ENCODE measurements at regions not wholly inside any gene's neighbourhood (a gene's known extent, or its start where the extent isn't known, plus 50 kb on each side); places are given as distances from the start of the nearest gene placed in this dataset.

- Histone ChIP-seq H3K36me3 (ENCODE audit: control insufficient read depth in 2 of 3, insufficient read depth in 3 of 3, low read length in 3 of 3) (no peaks in the 10 kb centered on the region), H3K4me3 (ENCODE audit: low read length in 3 of 3) (no peak overlapping the region), H3K4me1 (ENCODE audit: control insufficient read depth in 2 of 3, insufficient read depth in 2 of 3, low read depth in 1 of 3, low read length in 3 of 3) (no peaks in the 10 kb centered on the region), H3K9ac (ENCODE audit: low read length in 3 of 3) (no peak overlapping the region), H3K9me3 (ENCODE audit: control insufficient read depth in 2 of 3, insufficient read depth in 1 of 3, low read length in 3 of 3) (no peaks in the 10 kb centered on the region), H3K27ac (ENCODE audit: low read depth in 2 of 2, low read length in 2 of 2) (no peak overlapping the region), H3K27me3 (ENCODE audit: control insufficient read depth, insufficient read depth, low read length) (no peaks in the 10 kb centered on the region)
- no peak for TF ChIP-seq CTCF (IDR thresholded peaks at IDR 0.05; ENCODE audit: borderline replicate concordance, extremely low read depth, insufficient read depth)
- intact Hi-C loops (cut with DNase I), result no loop called here
- FAIRE-seq (no peak), DNase-seq (no peak)
Observed at GRCh38 chr7:140267381-140268226, 90.8 kb upstream of the KDM7A start.

GRCh38 chr7:140263277-140263676, 86.5 kb upstream of the KDM7A start:
- no peak for TF ChIP-seq CTCF (IDR thresholded peaks at IDR 0.05; ENCODE audit: borderline replicate concordance, extremely low read depth, insufficient read depth)
- intact Hi-C loops (cut with DNase I), result no loop called here
- H3K27me3 ChIP-seq (ENCODE audit: control insufficient read depth, insufficient read depth, low read length), result no peaks in the 10 kb centered on the region
- DNase-seq (no peak), FAIRE-seq (no peak)
- H3K4me3 ChIP-seq (ENCODE audit: low read length in 3 of 3), result no peak overlapping the region
- no peaks in the 10 kb centered on the region for H3K36me3 ChIP-seq (ENCODE audit: control insufficient read depth in 2 of 3, insufficient read depth in 3 of 3, low read length in 3 of 3)
- H3K4me1 ChIP-seq (ENCODE audit: control insufficient read depth in 2 of 3, insufficient read depth in 2 of 3, low read depth in 1 of 3, low read length in 3 of 3), result no peaks in the 10 kb centered on the region
- H3K9ac ChIP-seq (ENCODE audit: low read length in 3 of 3), result no peak overlapping the region
- no peaks in the 10 kb centered on the region for H3K9me3 ChIP-seq (ENCODE audit: control insufficient read depth in 2 of 3, insufficient read depth in 1 of 3, low read length in 3 of 3)
- no peak overlapping the region for H3K27ac ChIP-seq (ENCODE audit: low read depth in 2 of 2, low read length in 2 of 2)

GRCh38 chr7:140262242-140262903, 85.6 kb upstream of the KDM7A start:
- H3K4me1 ChIP-seq (ENCODE audit: control insufficient read depth in 2 of 3, insufficient read depth in 2 of 3, low read depth in 1 of 3, low read length in 3 of 3), result no peaks in the 10 kb centered on the region
- H3K9ac ChIP-seq (ENCODE audit: low read length in 3 of 3), result no peak overlapping the region
- TF ChIP-seq CTCF (IDR thresholded peaks at IDR 0.05; ENCODE audit: borderline replicate concordance, extremely low read depth, insufficient read depth), result no peak
- intact Hi-C loops (cut with DNase I), result no loop called here
- H3K4me3 ChIP-seq (ENCODE audit: low read length in 3 of 3), result no peak overlapping the region
- no peak for DNase-seq
- H3K9me3 ChIP-seq (ENCODE audit: control insufficient read depth in 2 of 3, insufficient read depth in 1 of 3, low read length in 3 of 3), result no peaks in the 10 kb centered on the region
- H3K27ac ChIP-seq (ENCODE audit: low read depth in 2 of 2, low read length in 2 of 2), result no peak overlapping the region
- no peaks in the 10 kb centered on the region for H3K27me3 ChIP-seq (ENCODE audit: control insufficient read depth, insufficient read depth, low read length)
- FAIRE-seq, result no peak
- H3K36me3 ChIP-seq (ENCODE audit: control insufficient read depth in 2 of 3, insufficient read depth in 3 of 3, low read length in 3 of 3), result no peaks in the 10 kb centered on the region
